Ovary (tissue), 7 donors: ENCODE measurements at regions not wholly inside any gene's neighbourhood (a gene's known extent, or its start where the extent isn't known, plus 50 kb on each side); places are given as distances from the start of the nearest gene placed in this dataset.

Experiments used
- DNase-seq, 5 donors: peaks; one replicate each; pipeline ENCODE4 v3.0.0-alpha.2; 2019 to 2020
- H3K27ac ChIP-seq, 2 donors: fragments of 200-600 bp; one replicate each; pipeline versions ENCODE4 v1.5.1 to v1.8.0; 2019 to 2022
- H3K27me3 ChIP-seq: fragments of 200-600 bp; one replicate; pipeline ENCODE4 v1.8.0; 2022
- H3K36me3 ChIP-seq: fragments of 200-600 bp; sonication (generic); one replicate; pipeline ENCODE4 v1.5.1; 2019
- H3K4me1 ChIP-seq: one replicate; pipeline ENCODE4 v1.8.1; 2013; ENCODE audit warnings: mild to moderate bottlenecking, moderate library complexity; ENCODE audit not compliant: insufficient read depth
- H3K4me3 ChIP-seq: fragments of 200-600 bp; sonication (generic); one replicate; pipeline ENCODE4 v1.5.1; 2017
- H3K9me3 ChIP-seq, 2 donors: fragments of 200-600 bp in 1 of 2; sonication (generic) in 1 of 2; one replicate each; pipeline versions ENCODE4 v1.5.1 to v1.8.1; 2013 to 2019; ENCODE audit warnings: mild to moderate bottlenecking in 1 of 2, moderate library complexity in 1 of 2
- EP300 ChIP-seq: sonication (generic); formaldehyde crosslinking; IDR thresholded peaks from one replicate; pipeline ENCODE4 v1.6.1; 2017; ENCODE audit warnings: antibody characterized with exemption
- POLR2A ChIP-seq: fragments of 450-650 bp; IDR thresholded peaks from one replicate; pipeline ENCODE4 v1.6.1; 2017; ENCODE audit warnings: antibody characterized with exemption, mild to moderate bottlenecking, moderate library complexity
- WGBS, 3 donors: extraction: QIAGEN DNeasy Blood & Tissue Kit in 1 of 3; methylation state at CpG; one replicate each; pipeline versions ENCODE4 v1.1.5 to v1.1.7; 2013 to 2017; 5-methylcytosine and 5-hydroxymethylcytosine counted together
- intact Hi-C, 4 donors: fragments of 100-400 bp; cut with DNase I; formaldehyde crosslinking; loops; one replicate each; pipeline versions ENCODE4 v1.11.0 to v1.15.1; 2022 to 2023
- TF ChIP-seq, protein P1 (sequence below), 3 donors: fragments of 450-650 bp in 2 of 3; fragments of 200-600 bp in 1 of 3; IDR thresholded peaks; one replicate each; pipeline versions ENCODE4 v1.5.1 to v1.8.0; 2016 to 2022; ENCODE audit warnings: antibody characterized with exemption in 3 of 3, mild to moderate bottlenecking in 1 of 3
- donor health status: DM: no; HTN: no; CAD: no; lungs with moderate emphysema.
- donor health status: DM: no; HTN: no; CAD: no.
- donor health status: Bipolar disorder and iron deficiency.
- donor health status: DM: no; HTN: no; CAD: no.
- donor health status: DM: yes; HTN: yes; CAD: no.

GRCh38 chr15:29919380-29919881 lies 97.2 kb upstream of the TJP1 start:
- no peaks in the 10 kb centered on the region for H3K36me3 ChIP-seq
- H3K4me1 ChIP-seq: peaks cover under 1% of the 10 kb centered on the region
- no peak overlapping the region for H3K27ac ChIP-seq
- H3K27me3 ChIP-seq: no peaks in the 10 kb centered on the region
- intact Hi-C loops: loop anchor here in 1 of 4 donors (10.0 kb wide), 1 partner anchor 55 kb away; no protein-coding TSS in a partner anchor
- H3K4me3 ChIP-seq: no peak overlapping the region
- no peaks in the 10 kb centered on the region for H3K9me3 ChIP-seq
- TF ChIP-seq EP300: no peak
- TF ChIP-seq, protein P1, sequence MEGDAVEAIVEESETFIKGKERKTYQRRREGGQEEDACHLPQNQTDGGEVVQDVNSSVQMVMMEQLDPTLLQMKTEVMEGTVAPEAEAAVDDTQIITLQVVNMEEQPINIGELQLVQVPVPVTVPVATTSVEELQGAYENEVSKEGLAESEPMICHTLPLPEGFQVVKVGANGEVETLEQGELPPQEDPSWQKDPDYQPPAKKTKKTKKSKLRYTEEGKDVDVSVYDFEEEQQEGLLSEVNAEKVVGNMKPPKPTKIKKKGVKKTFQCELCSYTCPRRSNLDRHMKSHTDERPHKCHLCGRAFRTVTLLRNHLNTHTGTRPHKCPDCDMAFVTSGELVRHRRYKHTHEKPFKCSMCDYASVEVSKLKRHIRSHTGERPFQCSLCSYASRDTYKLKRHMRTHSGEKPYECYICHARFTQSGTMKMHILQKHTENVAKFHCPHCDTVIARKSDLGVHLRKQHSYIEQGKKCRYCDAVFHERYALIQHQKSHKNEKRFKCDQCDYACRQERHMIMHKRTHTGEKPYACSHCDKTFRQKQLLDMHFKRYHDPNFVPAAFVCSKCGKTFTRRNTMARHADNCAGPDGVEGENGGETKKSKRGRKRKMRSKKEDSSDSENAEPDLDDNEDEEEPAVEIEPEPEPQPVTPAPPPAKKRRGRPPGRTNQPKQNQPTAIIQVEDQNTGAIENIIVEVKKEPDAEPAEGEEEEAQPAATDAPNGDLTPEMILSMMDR (IDR thresholded peaks at IDR 0.05): no peak
- TF ChIP-seq POLR2A: no peak
- WGBS, 3 donors: 94 to 99% (median 97%) methylated on average over 2 of the region's 2 CpGs
- DNase-seq: no peak

DNA sequence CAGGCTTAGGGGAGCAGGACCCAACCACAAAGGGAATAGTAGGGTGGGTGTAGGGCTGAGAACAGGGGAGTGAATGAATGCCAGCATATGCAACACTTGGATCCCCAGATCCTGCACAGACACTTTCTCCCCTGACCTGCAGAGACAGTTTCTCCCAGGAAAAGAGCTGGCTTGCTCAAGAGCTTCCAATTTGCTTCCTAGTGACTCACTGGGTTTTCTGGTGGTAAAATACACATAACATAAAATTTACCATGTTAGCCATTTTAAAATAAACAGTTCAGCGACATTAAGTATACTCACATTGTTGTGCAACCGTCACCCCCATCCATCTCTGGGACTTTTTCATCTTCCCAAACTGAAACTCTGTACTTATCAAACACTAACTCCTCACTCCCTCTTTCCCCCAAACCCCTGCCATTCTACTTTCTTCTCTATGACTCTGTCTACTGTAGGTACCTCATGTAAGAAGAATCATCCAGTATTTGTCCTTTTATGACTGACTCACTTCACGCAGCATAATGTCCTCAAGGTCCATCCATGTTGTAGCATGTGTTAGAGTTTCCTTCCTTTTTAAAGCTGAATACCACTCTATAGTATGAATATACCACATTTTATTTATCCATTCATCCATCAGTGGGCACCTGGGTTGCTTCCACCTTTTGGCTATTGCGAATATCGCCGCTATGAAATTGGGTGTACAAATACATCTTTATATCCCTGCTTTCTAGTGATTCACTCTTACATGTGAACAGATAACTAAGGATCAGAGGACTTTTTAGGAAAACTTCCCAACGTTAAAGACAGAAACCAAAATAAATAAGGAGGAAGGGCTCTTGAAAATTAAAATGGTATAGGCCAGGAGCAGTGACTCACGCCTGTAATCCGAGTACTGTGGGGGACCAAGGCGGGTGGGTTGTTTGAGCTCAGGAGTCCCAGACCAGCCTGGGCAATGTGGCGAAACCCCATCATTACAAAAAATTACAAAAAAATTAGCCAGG lies 95.6 kb upstream of the TJP1 start:
- Histone ChIP-seq H3K36me3 (no peaks in the 10 kb centered on the region), H3K27ac (no peak overlapping the region), H3K27me3 (no peaks in the 10 kb centered on the region), H3K4me3 (no peak overlapping the region), H3K4me1 (no peaks in the 10 kb centered on the region), H3K9me3 (no peaks in the 10 kb centered on the region)
- DNase-seq: no peak
- intact Hi-C loops: loop anchor here in 1 of 4 donors (10.0 kb wide), 1 partner anchor 57 kb away; no protein-coding TSS in a partner anchor
- WGBS, 3 donors: 87 to 92% (median 89%) methylated on average over 11 of the region's 11 CpGs
- TF ChIP-seq POLR2A (no peak), EP300 (no peak)
- TF ChIP-seq, protein P1 (IDR thresholded peaks at IDR 0.05): no peak

GRCh38 chr15:29914511-29914926 lies 92.3 kb upstream of the TJP1 start:
- 68 to 73% (median 72%) methylated on average over 7 of the region's 7 CpGs for WGBS, 3 donors
- no peak overlapping the region for H3K27ac ChIP-seq
- H3K4me3 ChIP-seq: no peak overlapping the region
- H3K36me3 ChIP-seq: no peaks in the 10 kb centered on the region
- no peaks in the 10 kb centered on the region for H3K9me3 ChIP-seq
- H3K27me3 ChIP-seq: no peaks in the 10 kb centered on the region
- H3K4me1 ChIP-seq: no peaks in the 10 kb centered on the region
- intact Hi-C loops: loop anchor here in 1 of 4 donors (5.0 to 10.0 kb wide), 2 partner anchors 60 to 92 kb away; partner anchors contain the start of gene TJP1
- no peak for DNase-seq
- no peak for TF ChIP-seq POLR2A
- TF ChIP-seq, protein P1 (IDR thresholded peaks at IDR 0.05): no peak
- TF ChIP-seq EP300: no peak

- peak in 1 of 5 donors; percentile 36 for DNase-seq
- Histone ChIP-seq H3K27ac (no peak overlapping the region), H3K36me3 (no peaks in the 10 kb centered on the region), H3K9me3 (no peaks in the 10 kb centered on the region), H3K27me3 (no peaks in the 10 kb centered on the region), H3K4me3 (no peak overlapping the region), H3K4me1 (no peaks in the 10 kb centered on the region)
- 5 to 8% (median 6%) methylated on average over 4 of the region's 4 CpGs for WGBS, 3 donors
- intact Hi-C loops: loop anchor here in 1 of 4 donors (5.0 to 10.0 kb wide), 2 partner anchors 61 to 91 kb away; partner anchors contain the start of gene TJP1
- TF ChIP-seq, protein P1 (IDR thresholded peaks at IDR 0.05): no peak
- no peak for TF ChIP-seq POLR2A
- no peak for TF ChIP-seq EP300
Observed at GRCh38 chr15:29913528-29914135, 91.4 kb upstream of the TJP1 start.
